Upper lobe of left lung (tissue), 4 donors: ENCODE measurements at regions not wholly inside any gene's neighbourhood (a gene's known extent, or its start where the extent isn't known, plus 50 kb on each side); places are given as distances from the start of the nearest gene placed in this dataset.

Source experiments
- CTCF ChIP-seq, 6 experiments: fragments of 450-650 bp in 4 of 6; fragments of 200-600 bp in 2 of 6; sonication (generic) in 2 of 6; IDR thresholded peaks; one replicate each; pipeline ENCODE4 v1.5.1; 2016 to 2019; ENCODE audit warnings: antibody characterized with exemption in 6 of 6
- EP300 ChIP-seq, 4 donors: sonication (generic); formaldehyde crosslinking; IDR thresholded peaks; one replicate each; pipeline ENCODE4 v1.5.1; 2017; ENCODE audit warnings: antibody characterized with exemption in 4 of 4, control low read depth in 2 of 4
- POLR2AphosphoS5 ChIP-seq, 2 donors: sonication (generic); formaldehyde crosslinking; IDR thresholded peaks; one replicate each; pipeline ENCODE4 v1.5.1; 2017; ENCODE audit warnings: antibody characterized with exemption in 2 of 2

GRCh38 chr13:105573136-105573535, 962.3 kb downstream of the EFNB2 start:
- TF ChIP-seq CTCF (IDR thresholded peaks at IDR 0.05) = no peak
- no peak for TF ChIP-seq POLR2AphosphoS5 (IDR thresholded peaks at IDR 0.05)
- no peak for TF ChIP-seq EP300 (IDR thresholded peaks at IDR 0.05)
